Upper lobe of right lung (tissue), 1 donor: ENCODE measurements at regions not wholly inside any gene's neighbourhood (a gene's known extent, or its start where the extent isn't known, plus 50 kb on each side); places are given as distances from the start of the nearest gene placed in this dataset.

Experiments used
- ATAC-seq: fragments of 200-7000 bp; cut with Tn5 transposase; one replicate; pipeline ENCODE4 v1.9.1; 2020; ENCODE audit warnings: mild to moderate bottlenecking, moderate library complexity
- DNase-seq: peaks from one replicate; pipeline ENCODE4 v3.0.0-alpha.2; 2020
- H3K27ac ChIP-seq: fragments of 200-600 bp; one replicate; pipeline ENCODE4 v1.8.0; 2022
- H3K27me3 ChIP-seq: fragments of 200-600 bp; one replicate; pipeline ENCODE4 v1.8.0; 2022; ENCODE audit warnings: mild to moderate bottlenecking
- H3K36me3 ChIP-seq: fragments of 200-600 bp; one replicate; pipeline ENCODE4 v1.8.0; 2022
- H3K4me1 ChIP-seq: fragments of 200-600 bp; one replicate; pipeline ENCODE4 v1.8.0; 2022
- H3K4me3 ChIP-seq: fragments of 200-600 bp; one replicate; pipeline ENCODE4 v1.8.0; 2022; ENCODE audit warnings: mild to moderate bottlenecking
- H3K9me3 ChIP-seq: fragments of 200-600 bp; one replicate; pipeline ENCODE4 v1.8.0; 2022
- intact Hi-C: fragments of 100-400 bp; cut with DNase I; formaldehyde crosslinking; loops from one replicate; pipeline ENCODE4 v1.11.0; 2022
- TF ChIP-seq, protein P1 (sequence below): fragments of 200-600 bp; IDR thresholded peaks from one replicate; pipeline ENCODE4 v1.8.0; 2022; ENCODE audit warnings: antibody characterized with exemption
- donor health status: DM: no; HTN: yes; CAD: no; lungs with severe emphysema.

DNA sequence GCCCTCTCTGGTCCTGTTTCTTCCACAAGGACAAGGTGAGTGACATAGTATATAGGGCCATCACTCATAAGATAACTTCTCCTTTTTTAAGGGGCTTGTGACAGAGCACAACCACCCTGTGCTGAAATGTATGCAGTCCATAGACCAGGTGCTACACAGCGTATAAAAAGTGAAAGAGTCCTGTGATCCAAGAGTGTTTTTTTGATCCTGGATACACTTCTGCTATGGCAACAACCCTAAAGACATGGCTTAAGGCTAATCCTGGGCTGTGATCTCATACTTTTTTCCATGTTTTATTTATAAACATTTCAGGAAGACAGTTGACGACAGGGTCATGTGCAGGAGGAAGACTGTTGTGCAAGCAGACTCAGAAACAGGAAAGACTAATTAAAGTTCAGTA is 400.5 kb upstream of the TCF4 start:
- TF ChIP-seq, protein P1, sequence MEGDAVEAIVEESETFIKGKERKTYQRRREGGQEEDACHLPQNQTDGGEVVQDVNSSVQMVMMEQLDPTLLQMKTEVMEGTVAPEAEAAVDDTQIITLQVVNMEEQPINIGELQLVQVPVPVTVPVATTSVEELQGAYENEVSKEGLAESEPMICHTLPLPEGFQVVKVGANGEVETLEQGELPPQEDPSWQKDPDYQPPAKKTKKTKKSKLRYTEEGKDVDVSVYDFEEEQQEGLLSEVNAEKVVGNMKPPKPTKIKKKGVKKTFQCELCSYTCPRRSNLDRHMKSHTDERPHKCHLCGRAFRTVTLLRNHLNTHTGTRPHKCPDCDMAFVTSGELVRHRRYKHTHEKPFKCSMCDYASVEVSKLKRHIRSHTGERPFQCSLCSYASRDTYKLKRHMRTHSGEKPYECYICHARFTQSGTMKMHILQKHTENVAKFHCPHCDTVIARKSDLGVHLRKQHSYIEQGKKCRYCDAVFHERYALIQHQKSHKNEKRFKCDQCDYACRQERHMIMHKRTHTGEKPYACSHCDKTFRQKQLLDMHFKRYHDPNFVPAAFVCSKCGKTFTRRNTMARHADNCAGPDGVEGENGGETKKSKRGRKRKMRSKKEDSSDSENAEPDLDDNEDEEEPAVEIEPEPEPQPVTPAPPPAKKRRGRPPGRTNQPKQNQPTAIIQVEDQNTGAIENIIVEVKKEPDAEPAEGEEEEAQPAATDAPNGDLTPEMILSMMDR = no peak
- intact Hi-C loops = no loop called here
- no peak for DNase-seq
- Histone ChIP-seq H3K9me3 (no peaks in the 10 kb centered on the region), H3K4me3 (no peak overlapping the region), H3K27ac (peak overlapping the region; percentile 0), H3K36me3 (no peaks in the 10 kb centered on the region), H3K4me1 (no peaks in the 10 kb centered on the region), H3K27me3 (no peaks in the 10 kb centered on the region)
- peak; percentile 49 for ATAC-seq

DNA sequence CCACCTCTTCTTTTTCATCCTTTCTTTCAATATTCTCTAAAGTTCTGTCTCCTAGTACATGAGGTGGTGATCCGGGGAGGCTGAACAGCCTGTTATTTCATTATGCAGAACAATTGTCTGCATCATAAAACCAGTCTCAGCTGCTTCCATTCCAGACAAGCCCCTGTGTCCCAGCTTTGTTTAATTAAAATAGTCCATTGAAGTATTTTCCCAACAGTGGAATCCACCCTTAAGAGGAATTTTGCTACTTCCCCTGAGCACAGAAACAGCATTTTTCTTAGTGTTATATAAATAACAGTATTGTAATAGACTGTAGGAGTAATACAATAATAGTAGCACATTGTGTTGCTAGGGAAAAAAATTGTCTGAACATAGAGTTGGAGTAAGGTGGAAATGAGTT is 395.4 kb upstream of the TCF4 start:
- no peak for DNase-seq
- TF ChIP-seq, protein P1 = no peak
- intact Hi-C loops = no loop called here
- H3K4me3 ChIP-seq = no peak overlapping the region
- no peaks in the 10 kb centered on the region for H3K36me3 ChIP-seq
- H3K27ac ChIP-seq = no peak overlapping the region
- H3K9me3 ChIP-seq = no peaks in the 10 kb centered on the region
- H3K27me3 ChIP-seq = no peaks in the 10 kb centered on the region
- ATAC-seq = no peak
- no peaks in the 10 kb centered on the region for H3K4me1 ChIP-seq

DNA sequence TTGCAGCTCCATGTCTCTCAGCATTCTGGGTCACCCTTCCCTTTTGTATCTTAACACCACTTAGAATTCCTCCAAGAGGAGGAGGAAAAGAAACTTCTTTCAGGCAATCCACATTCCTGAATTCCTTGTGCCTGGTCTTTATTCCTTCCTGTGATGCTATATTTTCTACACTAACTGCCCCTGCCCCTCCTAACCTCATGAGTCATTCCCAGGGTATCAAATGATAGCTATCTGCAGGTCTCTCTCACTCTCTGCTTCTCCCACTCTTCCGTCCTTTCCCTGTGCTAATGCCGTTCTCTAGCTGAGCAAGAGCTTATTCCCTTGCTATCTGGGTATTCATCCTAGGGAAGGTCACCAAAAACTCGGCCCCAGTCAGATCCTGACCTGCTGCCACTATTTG is 395.0 kb upstream of the TCF4 start:
- intact Hi-C loops = no loop called here
- Histone ChIP-seq H3K4me3 (no peak overlapping the region), H3K36me3 (no peaks in the 10 kb centered on the region), H3K27ac (no peak overlapping the region), H3K9me3 (no peaks in the 10 kb centered on the region), H3K27me3 (no peaks in the 10 kb centered on the region), H3K4me1 (no peaks in the 10 kb centered on the region)
- TF ChIP-seq, protein P1 = no peak
- DNase-seq (no peak), ATAC-seq (no peak)

DNA sequence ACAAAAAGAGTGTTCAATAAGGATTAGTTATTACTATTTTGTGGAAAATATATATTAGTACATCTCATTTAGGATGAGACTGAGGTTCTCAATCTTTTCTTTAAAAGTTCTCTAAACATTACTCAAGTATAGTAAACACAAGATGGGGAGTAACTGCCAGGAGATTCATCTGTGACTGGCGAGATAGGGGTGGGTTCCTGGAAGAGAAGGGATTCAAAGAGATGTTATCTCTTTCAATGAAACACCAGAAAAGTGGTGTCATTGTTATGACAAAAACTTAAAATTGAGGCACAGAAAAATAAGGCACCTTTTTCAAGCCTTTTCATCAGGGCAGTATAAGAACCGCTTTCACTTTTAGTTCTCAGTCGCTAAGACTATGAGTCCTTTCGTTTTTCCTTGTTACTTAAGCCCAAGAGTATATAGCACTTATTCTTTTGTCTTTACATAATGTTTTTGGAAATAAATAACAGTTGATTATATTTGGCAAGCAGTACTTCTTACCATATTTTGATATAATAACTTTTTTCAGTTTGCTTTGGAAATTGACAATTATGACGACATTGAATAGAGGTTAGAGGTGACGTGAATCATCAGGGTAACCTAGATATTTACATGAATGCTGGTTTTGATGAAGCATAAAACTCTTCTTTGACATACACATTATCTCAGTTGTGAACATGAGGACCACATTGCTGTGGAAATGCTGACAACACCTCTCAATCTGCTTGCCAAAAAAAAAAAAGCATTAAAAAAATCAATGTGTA is 393.9 kb upstream of the TCF4 start:
- ATAC-seq (no peak), DNase-seq (no peak)
- Histone ChIP-seq H3K4me3 (no peak overlapping the region), H3K27me3 (no peaks in the 10 kb centered on the region), H3K9me3 (no peaks in the 10 kb centered on the region), H3K36me3 (no peaks in the 10 kb centered on the region), H3K4me1 (no peaks in the 10 kb centered on the region), H3K27ac (no peak overlapping the region)
- intact Hi-C loops = no loop called here
- TF ChIP-seq, protein P1 = no peak

DNA sequence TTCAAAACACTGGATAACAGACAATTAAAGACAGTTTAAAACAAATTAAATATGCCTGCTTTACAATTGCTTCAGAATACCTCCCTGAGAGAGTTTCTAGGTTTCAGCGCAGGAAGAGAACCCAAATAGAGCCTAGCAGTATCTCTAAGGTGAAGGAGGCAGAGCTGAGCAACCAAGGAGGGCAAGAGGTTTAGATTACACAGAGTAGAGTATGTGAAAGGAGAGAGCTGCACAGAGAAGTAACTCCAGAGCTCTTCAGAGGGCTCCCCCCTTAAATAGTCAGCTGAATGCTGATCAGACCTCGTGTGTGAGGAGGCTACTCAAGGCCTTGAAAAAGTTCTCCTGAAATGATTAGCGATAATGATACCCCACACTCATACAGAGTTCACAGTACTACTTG is 386.5 kb upstream of the TCF4 start:
- intact Hi-C loops = no loop called here
- ATAC-seq (no peak), DNase-seq (no peak)
- H3K9me3 ChIP-seq = no peaks in the 10 kb centered on the region
- TF ChIP-seq, protein P1 = no peak
- H3K4me3 ChIP-seq = no peak overlapping the region
- no peak overlapping the region for H3K27ac ChIP-seq
- no peaks in the 10 kb centered on the region for H3K27me3 ChIP-seq
- H3K36me3 ChIP-seq = no peaks in the 10 kb centered on the region
- no peaks in the 10 kb centered on the region for H3K4me1 ChIP-seq

DNA sequence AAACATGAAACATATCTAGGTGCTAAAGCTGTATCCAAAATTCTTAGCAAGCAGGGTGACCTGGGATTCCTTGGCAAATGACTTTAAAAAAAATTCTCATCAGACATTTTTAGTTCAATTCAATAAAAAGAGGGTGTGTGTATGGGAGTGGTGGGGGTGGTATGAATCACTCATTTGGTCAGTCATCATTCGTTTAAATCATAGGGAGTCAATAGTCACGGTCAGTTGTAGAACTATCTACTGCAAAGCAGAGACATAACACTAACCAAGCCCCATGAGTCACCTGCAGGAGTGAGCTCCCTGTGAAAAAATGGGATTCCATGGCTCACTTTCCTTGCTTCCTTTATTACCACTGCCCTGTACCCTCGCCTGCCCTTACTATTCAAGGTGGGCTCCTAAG is 380.6 kb upstream of the TCF4 start:
- DNase-seq = no peak
- Histone ChIP-seq H3K9me3 (no peaks in the 10 kb centered on the region), H3K4me1 (no peaks in the 10 kb centered on the region), H3K27me3 (no peaks in the 10 kb centered on the region), H3K4me3 (no peak overlapping the region), H3K27ac (no peak overlapping the region), H3K36me3 (no peaks in the 10 kb centered on the region)
- no peak for ATAC-seq
- TF ChIP-seq, protein P1 = no peak
- intact Hi-C loops = no loop called here
